Upper lobe of right lung (tissue), 1 donor: ENCODE measurements at regions not wholly inside any gene's neighbourhood (a gene's known extent, or its start where the extent isn't known, plus 50 kb on each side); places are given as distances from the start of the nearest gene placed in this dataset.
A peak's percentile ranks its signal among the peaks of the same experiment; 100 is the strongest.

Source experiments
- ATAC-seq: fragments of 200-7000 bp; cut with Tn5 transposase; one replicate; pipeline ENCODE4 v1.9.1; 2020; ENCODE audit warnings: mild to moderate bottlenecking, moderate library complexity
- DNase-seq: peaks from one replicate; pipeline ENCODE4 v3.0.0-alpha.2; 2020
- H3K27ac ChIP-seq: fragments of 200-600 bp; one replicate; pipeline ENCODE4 v1.8.0; 2022
- H3K27me3 ChIP-seq: fragments of 200-600 bp; one replicate; pipeline ENCODE4 v1.8.0; 2022; ENCODE audit warnings: mild to moderate bottlenecking
- H3K36me3 ChIP-seq: fragments of 200-600 bp; one replicate; pipeline ENCODE4 v1.8.0; 2022
- H3K4me1 ChIP-seq: fragments of 200-600 bp; one replicate; pipeline ENCODE4 v1.8.0; 2022
- H3K4me3 ChIP-seq: fragments of 200-600 bp; one replicate; pipeline ENCODE4 v1.8.0; 2022; ENCODE audit warnings: mild to moderate bottlenecking
- H3K9me3 ChIP-seq: fragments of 200-600 bp; one replicate; pipeline ENCODE4 v1.8.0; 2022
- intact Hi-C: fragments of 100-400 bp; cut with DNase I; formaldehyde crosslinking; loops from one replicate; pipeline ENCODE4 v1.11.0; 2022
- TF ChIP-seq, protein P1 (sequence below): fragments of 200-600 bp; IDR thresholded peaks from one replicate; pipeline ENCODE4 v1.8.0; 2022; ENCODE audit warnings: antibody characterized with exemption
- donor health status: DM: no; HTN: yes; CAD: no; lungs with severe emphysema.

DNA sequence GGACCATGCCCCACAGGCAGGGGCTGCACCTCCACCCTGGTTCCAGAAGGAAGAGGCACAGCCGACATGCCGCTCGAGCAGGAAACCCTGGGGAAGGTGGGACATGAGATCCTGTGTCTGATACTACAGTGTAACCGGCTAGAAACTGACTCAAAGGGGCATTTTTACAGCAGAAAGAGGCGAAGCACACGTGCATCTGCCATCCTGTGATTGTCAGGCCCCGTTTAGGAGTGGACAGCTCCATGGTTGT is 62.7 kb downstream of the SIK1 start:
- ATAC-seq (no peak), DNase-seq (no peak)
- Histone ChIP-seq H3K36me3 (no peaks in the 10 kb centered on the region), H3K27me3 (no peaks in the 10 kb centered on the region), H3K4me3 (no peak overlapping the region), H3K4me1 (peaks cover 14% of the 10 kb centered on the region), H3K27ac (no peak overlapping the region), H3K9me3 (no peaks in the 10 kb centered on the region)
- TF ChIP-seq, protein P1, sequence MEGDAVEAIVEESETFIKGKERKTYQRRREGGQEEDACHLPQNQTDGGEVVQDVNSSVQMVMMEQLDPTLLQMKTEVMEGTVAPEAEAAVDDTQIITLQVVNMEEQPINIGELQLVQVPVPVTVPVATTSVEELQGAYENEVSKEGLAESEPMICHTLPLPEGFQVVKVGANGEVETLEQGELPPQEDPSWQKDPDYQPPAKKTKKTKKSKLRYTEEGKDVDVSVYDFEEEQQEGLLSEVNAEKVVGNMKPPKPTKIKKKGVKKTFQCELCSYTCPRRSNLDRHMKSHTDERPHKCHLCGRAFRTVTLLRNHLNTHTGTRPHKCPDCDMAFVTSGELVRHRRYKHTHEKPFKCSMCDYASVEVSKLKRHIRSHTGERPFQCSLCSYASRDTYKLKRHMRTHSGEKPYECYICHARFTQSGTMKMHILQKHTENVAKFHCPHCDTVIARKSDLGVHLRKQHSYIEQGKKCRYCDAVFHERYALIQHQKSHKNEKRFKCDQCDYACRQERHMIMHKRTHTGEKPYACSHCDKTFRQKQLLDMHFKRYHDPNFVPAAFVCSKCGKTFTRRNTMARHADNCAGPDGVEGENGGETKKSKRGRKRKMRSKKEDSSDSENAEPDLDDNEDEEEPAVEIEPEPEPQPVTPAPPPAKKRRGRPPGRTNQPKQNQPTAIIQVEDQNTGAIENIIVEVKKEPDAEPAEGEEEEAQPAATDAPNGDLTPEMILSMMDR, result no peak
- intact Hi-C loops, result no loop called here

DNA sequence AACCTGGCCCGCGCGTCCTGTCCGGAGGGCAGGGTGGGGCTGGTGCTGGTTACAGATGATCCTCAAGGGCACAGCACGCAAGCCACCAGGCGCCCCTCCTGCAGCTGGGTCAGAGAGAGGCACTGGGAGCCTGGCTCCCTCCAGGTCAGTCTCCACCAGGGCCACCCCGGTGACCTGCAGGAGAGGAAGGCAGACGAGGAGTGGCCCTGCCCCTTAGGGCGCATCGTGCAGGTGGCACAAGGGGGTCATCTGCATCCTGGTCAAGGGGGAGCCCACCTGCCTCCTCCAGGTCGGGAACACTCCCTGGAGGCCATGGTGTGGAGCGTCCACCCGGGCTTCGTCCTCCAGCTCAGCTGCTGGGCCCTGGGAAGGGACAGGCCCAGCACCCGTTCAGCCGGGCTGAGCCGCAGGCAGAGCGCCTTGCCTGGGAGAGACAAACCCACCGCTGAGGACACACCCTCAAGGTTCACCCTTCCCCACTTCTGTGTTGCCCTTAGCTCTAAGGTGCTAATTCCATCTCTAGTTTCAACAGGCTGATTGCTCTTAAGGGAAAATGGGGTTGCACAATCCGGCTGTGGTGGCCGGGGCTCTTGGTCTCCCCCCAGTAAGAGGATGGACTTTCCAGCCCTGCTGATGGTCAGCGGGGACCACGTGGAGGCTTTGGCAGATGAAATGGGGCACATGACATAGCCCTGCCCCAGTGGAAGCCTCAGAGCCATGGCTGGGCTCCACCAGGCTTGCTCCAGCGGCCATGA is 63.2 kb downstream of the SIK1 start:
- H3K4me3 ChIP-seq, result no peak overlapping the region
- TF ChIP-seq, protein P1, result no peak
- H3K9me3 ChIP-seq, result no peaks in the 10 kb centered on the region
- ATAC-seq (no peak), DNase-seq (no peak)
- no peaks in the 10 kb centered on the region for H3K27me3 ChIP-seq
- H3K27ac ChIP-seq, result no peak overlapping the region
- intact Hi-C loops, result no loop called here
- H3K36me3 ChIP-seq, result no peaks in the 10 kb centered on the region
- H3K4me1 ChIP-seq, result peaks cover 14% of the 10 kb centered on the region

DNA sequence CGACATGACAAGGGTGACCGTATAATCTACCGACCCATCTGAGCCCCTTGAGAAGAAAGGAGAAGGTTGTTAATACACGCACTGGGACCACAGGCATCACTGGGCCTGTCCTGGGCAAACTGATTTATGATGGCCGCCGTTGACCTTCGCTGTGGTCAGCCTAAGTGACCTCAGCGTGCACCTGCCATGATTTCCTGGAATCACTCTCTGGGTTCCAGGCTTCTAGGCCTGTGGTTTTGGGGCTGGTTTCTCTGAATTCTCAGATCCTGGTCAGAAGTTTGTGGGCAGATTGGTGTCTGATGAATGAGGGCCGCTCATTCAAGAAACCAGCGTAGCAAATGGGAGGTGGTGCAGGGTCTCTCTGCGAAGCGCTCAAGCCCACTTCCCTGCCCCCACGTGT is 64.0 kb downstream of the SIK1 start:
- Histone ChIP-seq H3K4me1 (peaks cover 14% of the 10 kb centered on the region), H3K4me3 (no peak overlapping the region), H3K27ac (peak overlapping the region; percentile 83), H3K36me3 (no peaks in the 10 kb centered on the region), H3K27me3 (no peaks in the 10 kb centered on the region), H3K9me3 (no peaks in the 10 kb centered on the region)
- ATAC-seq (no peak), DNase-seq (no peak)
- intact Hi-C loops, result no loop called here
- TF ChIP-seq, protein P1, result no peak

DNA sequence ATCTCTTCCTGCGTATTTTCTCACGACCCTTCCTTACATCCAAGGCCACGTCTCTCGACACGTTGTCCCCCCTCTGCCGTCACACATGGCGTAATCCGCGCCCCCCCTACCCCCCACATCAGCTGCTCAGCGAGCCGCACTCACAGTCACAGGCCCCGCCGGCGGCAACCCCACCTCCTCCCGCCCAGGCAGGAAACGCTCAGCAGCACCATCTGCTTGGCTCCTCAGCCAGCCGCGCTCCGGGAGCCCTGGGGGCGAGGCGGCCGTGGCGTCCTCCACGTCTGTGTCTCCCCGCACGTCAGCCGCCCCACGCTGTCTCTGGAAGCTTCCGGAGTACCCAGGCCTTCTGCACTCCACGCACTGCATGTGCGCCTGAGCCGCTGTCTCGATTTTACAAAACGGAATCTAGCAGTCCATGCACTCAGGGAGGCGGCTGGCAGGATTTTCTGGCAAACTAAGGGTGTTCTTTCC is 64.6 kb downstream of the SIK1 start:
- Histone ChIP-seq H3K36me3 (no peaks in the 10 kb centered on the region), H3K9me3 (no peaks in the 10 kb centered on the region), H3K4me3 (peak overlapping the region; percentile 31), H3K4me1 (peaks cover 14% of the 10 kb centered on the region), H3K27ac (peak overlapping the region; percentile 83), H3K27me3 (no peaks in the 10 kb centered on the region)
- intact Hi-C loops, result no loop called here
- ATAC-seq (peak; percentile 57), DNase-seq (peak; percentile 80)
- TF ChIP-seq, protein P1, result no peak

DNA sequence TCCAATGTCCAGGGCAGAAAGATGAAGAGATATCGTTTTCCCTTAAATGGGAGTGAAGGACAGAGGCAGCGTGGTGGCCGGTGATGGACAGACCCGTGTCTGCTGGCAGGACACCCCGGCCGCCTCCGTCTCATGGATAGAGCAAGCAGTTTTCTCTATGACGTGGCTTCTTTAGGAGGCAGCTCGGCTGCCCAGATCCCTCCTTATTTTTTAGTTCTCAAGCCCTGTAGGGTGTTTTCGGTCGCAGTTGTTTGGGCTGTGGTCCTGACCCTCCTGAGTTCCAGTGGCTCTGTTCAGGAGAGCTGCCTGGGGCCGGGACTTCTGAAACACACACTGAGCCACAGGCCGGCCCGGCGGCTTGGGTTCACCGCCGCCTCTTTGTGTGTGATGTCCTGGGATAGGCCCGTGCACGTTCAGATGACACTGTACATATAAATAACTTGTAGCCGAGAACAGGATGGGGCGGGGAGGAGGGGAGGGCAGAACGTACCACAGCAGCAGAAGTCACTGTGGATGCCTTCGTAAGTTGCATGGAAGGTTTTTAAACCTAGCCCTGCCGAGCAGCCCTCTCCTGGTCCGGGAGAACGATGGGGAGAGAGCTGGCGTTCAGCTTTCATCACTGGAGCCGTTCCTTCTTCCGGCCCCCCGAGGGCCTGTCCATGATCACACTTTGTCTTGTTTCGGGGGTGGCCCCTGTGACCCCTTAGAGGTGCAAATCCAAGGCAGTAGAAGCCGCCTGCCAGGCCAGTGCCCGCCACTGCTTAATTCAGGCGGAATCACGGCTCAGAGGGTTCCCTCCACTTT is 65.2 kb downstream of the SIK1 start:
- TF ChIP-seq, protein P1, result no peak
- ATAC-seq (peak; percentile 26), DNase-seq (no peak)
- Histone ChIP-seq H3K27me3 (no peaks in the 10 kb centered on the region), H3K27ac (peak overlapping the region; percentile 83), H3K4me3 (peak overlapping the region; percentile 31), H3K4me1 (peaks cover 14% of the 10 kb centered on the region), H3K9me3 (no peaks in the 10 kb centered on the region), H3K36me3 (no peaks in the 10 kb centered on the region)
- intact Hi-C loops, result no loop called here
